ENCODE measurements at regions not wholly inside any gene's neighbourhood (a gene's known extent, or its start where the extent isn't known, plus 50 kb on each side); places are given as distances from the start of the nearest gene placed in this dataset.

DNA sequence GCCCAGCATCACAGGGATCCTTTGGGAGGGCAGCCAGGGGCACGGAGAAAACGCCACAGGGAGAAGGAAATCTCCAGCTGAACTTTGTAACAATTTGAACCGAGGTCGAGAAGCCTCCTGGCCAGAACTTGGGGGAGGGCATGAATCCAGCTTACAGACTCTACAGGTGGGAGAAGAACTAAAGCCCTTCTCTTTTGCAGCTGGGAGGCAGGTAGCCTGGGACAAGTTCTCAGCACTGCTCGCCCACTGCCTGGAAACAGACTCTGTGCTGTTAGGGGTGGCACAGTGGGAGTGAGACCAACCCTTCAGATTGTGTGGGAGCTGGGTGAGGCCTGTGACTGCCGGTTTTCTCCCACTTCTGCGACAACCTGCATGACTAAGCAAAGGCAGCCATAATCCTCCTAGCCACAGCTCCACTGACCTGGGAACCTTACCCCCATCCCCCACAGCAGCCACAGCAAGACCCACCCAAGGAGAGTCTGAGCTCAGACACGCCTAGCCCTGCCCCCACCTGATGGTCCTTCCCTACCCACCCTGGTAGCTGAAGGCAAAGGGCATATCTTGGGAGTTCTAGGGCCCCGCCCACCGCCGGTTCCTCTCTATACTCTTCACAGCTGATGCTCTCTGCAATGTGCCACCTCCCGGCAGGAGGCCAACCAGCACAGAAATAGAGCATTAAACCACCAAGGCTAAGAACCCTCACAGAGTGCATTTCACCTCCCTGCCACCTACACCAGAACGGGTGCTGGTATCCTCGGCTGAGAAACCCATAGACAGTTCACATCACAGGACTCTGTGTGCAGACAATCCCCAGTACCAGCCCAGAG, 136.0 kb upstream of the SIX2 start:
- Mint-ChIP-seq H3K36me3 (ENCODE audit: low read depth) (no peaks in the 10 kb centered on the region), H3K9me3 (no peaks in the 10 kb centered on the region), H3K4me3 (no peak overlapping the region), H3K27me3 (ENCODE audit: low read depth) (peaks cover 49% of the 10 kb centered on the region), H3K27ac (no peak overlapping the region), H3K4me1 (ENCODE audit: low read depth) (no peaks in the 10 kb centered on the region)
- DNase-seq (ENCODE audit: low spot score), result no peak

DNA sequence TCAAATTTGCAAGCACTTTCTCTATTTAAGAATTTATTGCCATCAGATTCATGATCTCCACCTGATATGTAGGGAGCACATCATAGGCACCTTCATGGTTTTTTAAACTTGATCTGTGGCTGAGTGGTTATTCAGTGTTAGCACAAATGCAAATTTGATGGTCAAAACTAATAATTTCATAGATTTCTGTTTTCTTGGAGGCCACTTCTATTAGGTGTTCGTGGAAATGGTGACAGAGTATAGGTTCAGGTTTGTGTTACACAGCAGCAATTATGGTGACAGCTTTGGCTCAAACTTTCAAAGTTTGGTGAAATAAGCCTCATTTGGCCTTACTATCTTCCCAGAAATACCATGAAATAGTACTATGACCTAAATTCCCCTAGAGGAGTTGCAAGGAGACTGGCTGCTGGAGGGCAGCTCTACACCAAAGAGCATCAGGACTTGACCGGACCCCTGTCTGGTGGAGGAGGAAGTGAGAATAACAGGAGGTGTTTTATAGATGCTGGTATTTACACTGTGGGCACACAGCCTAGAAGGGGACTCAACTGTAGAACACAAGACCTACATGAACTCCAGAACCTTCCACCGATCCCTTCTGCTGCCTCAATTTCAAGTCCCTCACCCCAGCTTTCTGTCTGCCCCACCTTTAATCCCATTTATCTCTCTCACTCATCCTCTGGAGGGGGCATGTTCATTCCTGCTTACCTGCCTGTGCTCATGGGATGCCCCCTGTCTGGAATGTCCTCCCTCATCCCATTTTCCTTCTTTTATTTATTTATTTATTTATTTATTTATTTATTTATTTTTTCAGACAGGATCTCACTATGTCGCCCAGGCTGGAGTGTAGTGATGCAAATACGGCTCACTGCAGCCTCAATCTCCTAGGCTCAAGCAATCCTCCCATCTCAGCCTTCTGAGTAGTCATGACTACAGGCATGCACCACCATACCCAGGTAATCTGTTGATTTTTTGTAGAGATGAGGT, 132.9 kb upstream of the SIX2 start:
- no peak overlapping the region for H3K4me3 Mint-ChIP-seq
- peaks cover 38% of the 10 kb centered on the region for H3K27me3 Mint-ChIP-seq (ENCODE audit: low read depth)
- H3K4me1 Mint-ChIP-seq (ENCODE audit: low read depth), result no peaks in the 10 kb centered on the region

GRCh38 chr2:45140675-45141074, 131.4 kb upstream of the SIX2 start:
- Mint-ChIP-seq H3K9me3 (no peaks in the 10 kb centered on the region), H3K27me3 (ENCODE audit: low read depth) (peaks cover 37% of the 10 kb centered on the region), H3K4me1 (ENCODE audit: low read depth) (no peaks in the 10 kb centered on the region), H3K4me3 (no peak overlapping the region), H3K36me3 (ENCODE audit: low read depth) (no peaks in the 10 kb centered on the region), H3K27ac (no peak overlapping the region)
- DNase-seq (ENCODE audit: low spot score), result no peak

More for the DNA sequence above, 132.9 kb upstream of the SIX2 start:
- no peaks in the 10 kb centered on the region for H3K36me3 Mint-ChIP-seq (ENCODE audit: low read depth)
- H3K9me3 Mint-ChIP-seq, result no peaks in the 10 kb centered on the region
- DNase-seq (ENCODE audit: low spot score), result no peak
- no peak overlapping the region for H3K27ac Mint-ChIP-seq

- Mint-ChIP-seq H3K27ac (no peak overlapping the region), H3K4me3 (no peak overlapping the region), H3K4me1 (ENCODE audit: low read depth) (no peaks in the 10 kb centered on the region), H3K9me3 (no peaks in the 10 kb centered on the region), H3K36me3 (ENCODE audit: low read depth) (no peaks in the 10 kb centered on the region), H3K27me3 (ENCODE audit: low read depth) (peaks cover 32% of the 10 kb centered on the region)
- DNase-seq (ENCODE audit: low spot score), result no peak
These were observed 129.7 kb upstream of the SIX2 start for GRCh38 chr2:45138904-45139303.

DNA sequence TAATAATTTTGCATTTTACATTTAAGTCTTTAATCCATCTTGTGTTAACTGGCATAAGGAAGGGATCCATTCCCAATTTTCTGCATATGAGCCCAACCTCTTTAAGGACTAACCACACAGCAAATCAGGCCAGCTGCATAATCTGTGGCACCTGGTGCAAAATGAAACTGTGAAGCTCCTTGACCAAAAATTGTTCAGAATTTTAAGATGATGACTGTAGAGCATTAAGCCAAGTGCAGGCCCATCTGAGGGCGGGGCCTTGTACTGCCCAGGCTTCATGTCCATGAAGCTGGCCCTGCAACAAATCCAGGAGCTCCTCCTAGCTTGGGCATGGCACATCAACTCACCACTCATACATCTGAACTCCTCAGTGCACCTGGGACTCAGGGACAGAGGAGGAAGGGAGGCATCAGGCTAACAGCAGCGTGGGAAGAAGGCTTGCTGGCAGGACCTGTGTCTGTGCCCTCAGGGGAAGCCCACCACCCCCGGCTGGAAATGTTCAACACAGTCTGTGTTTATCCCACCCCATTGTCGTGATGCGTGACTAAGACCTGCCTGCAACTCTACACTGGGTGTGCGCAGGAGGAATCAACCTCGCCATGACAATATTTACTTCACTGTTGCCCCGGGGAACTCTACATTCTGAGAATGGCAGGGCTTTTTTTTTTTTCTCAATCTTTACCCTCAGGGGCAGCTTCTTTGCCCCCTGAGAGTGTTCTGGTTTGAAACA, 128.9 kb upstream of the SIX2 start:
- Mint-ChIP-seq H3K4me3 (no peak overlapping the region), H3K4me1 (ENCODE audit: low read depth) (no peaks in the 10 kb centered on the region), H3K27me3 (ENCODE audit: low read depth) (peaks cover 29% of the 10 kb centered on the region), H3K9me3 (no peaks in the 10 kb centered on the region), H3K27ac (no peak overlapping the region), H3K36me3 (ENCODE audit: low read depth) (no peaks in the 10 kb centered on the region)
- DNase-seq (ENCODE audit: low spot score), result no peak

GRCh38 chr2:45134726-45135125, 125.5 kb upstream of the SIX2 start:
- peaks cover 27% of the 10 kb centered on the region for H3K27me3 Mint-ChIP-seq (ENCODE audit: low read depth)

GRCh38 chr2:45134014-45134413, 124.8 kb upstream of the SIX2 start:
- DNase-seq (ENCODE audit: low spot score), result no peak
- Mint-ChIP-seq H3K27ac (no peak overlapping the region), H3K36me3 (ENCODE audit: low read depth) (no peaks in the 10 kb centered on the region), H3K9me3 (no peaks in the 10 kb centered on the region), H3K4me1 (ENCODE audit: low read depth) (no peaks in the 10 kb centered on the region), H3K27me3 (ENCODE audit: low read depth) (peaks cover 27% of the 10 kb centered on the region), H3K4me3 (no peak overlapping the region)

More at GRCh38 chr2:45134726-45135125, 125.5 kb upstream of the SIX2 start:
- Mint-ChIP-seq H3K9me3 (no peaks in the 10 kb centered on the region), H3K4me3 (no peak overlapping the region), H3K27ac (no peak overlapping the region), H3K4me1 (ENCODE audit: low read depth) (no peaks in the 10 kb centered on the region), H3K36me3 (ENCODE audit: low read depth) (no peaks in the 10 kb centered on the region)
- no peak for DNase-seq (ENCODE audit: low spot score)

GRCh38 chr2:45132551-45132950, 123.3 kb upstream of the SIX2 start:
- Mint-ChIP-seq H3K9me3 (no peaks in the 10 kb centered on the region), H3K27ac (no peak overlapping the region), H3K4me3 (no peak overlapping the region), H3K27me3 (ENCODE audit: low read depth) (peaks cover 23% of the 10 kb centered on the region), H3K4me1 (ENCODE audit: low read depth) (no peaks in the 10 kb centered on the region), H3K36me3 (ENCODE audit: low read depth) (no peaks in the 10 kb centered on the region)
- no peak for DNase-seq (ENCODE audit: low spot score)

- no peaks in the 10 kb centered on the region for H3K36me3 Mint-ChIP-seq (ENCODE audit: low read depth)
- no peak overlapping the region for H3K27ac Mint-ChIP-seq
- H3K9me3 Mint-ChIP-seq, result no peaks in the 10 kb centered on the region
- no peak overlapping the region for H3K4me3 Mint-ChIP-seq
- no peaks in the 10 kb centered on the region for H3K4me1 Mint-ChIP-seq (ENCODE audit: low read depth)
- no peak for DNase-seq (ENCODE audit: low spot score)
- peaks cover 14% of the 10 kb centered on the region for H3K27me3 Mint-ChIP-seq (ENCODE audit: low read depth)
These were observed 122.3 kb upstream of the SIX2 start for GRCh38 chr2:45131587-45131986.

DNA sequence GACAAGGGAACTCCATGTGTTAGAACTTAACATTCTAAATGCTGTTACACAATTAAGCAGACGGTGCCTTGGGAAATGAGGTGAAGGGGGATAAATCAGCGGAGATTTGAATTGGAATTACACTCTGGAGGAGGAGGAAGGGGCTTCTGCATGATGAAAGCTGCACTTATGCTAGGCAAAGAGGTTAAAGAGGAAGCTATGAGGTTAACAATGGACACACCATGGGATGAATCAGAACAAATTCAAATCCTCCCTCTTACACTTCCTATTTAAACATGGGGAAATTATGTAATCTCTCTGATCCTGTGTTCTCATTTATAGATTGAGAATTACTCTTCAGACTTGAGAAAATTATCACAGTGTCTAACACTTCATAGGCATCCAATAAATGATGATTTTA, 121.5 kb upstream of the SIX2 start:
- no peaks in the 10 kb centered on the region for H3K9me3 Mint-ChIP-seq
- no peak overlapping the region for H3K4me3 Mint-ChIP-seq
- no peak overlapping the region for H3K27ac Mint-ChIP-seq

DNA sequence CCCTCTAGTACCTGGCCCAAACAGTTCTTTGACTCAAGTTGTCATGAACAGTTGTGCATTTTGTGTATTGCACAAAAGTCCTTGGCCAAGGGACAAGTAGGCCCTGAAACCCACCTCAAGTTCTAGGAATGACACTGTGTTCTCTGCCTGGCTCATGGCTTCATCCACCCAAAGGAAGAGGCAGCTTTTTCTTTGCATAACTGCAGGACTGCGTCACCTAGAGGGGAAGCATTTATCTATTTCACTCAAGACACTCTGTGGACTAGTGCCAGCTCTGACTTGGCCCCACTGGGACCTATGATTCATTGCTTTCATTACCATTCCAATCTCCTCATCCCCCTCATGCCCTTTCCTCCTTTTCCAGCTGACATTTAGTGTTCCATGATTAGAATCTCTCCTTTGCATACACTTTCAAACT, 119.3 kb upstream of the SIX2 start:
- Mint-ChIP-seq H3K4me1 (ENCODE audit: low read depth) (no peaks in the 10 kb centered on the region), H3K36me3 (ENCODE audit: low read depth) (no peaks in the 10 kb centered on the region), H3K27me3 (ENCODE audit: low read depth) (peaks cover 7% of the 10 kb centered on the region), H3K9me3 (no peaks in the 10 kb centered on the region), H3K27ac (no peak overlapping the region), H3K4me3 (no peak overlapping the region)
- DNase-seq (ENCODE audit: low spot score), result no peak

More for the DNA sequence above, 121.5 kb upstream of the SIX2 start:
- no peaks in the 10 kb centered on the region for H3K36me3 Mint-ChIP-seq (ENCODE audit: low read depth)
- no peaks in the 10 kb centered on the region for H3K4me1 Mint-ChIP-seq (ENCODE audit: low read depth)
- peaks cover 9% of the 10 kb centered on the region for H3K27me3 Mint-ChIP-seq (ENCODE audit: low read depth)
- no peak for DNase-seq (ENCODE audit: low spot score)

DNA sequence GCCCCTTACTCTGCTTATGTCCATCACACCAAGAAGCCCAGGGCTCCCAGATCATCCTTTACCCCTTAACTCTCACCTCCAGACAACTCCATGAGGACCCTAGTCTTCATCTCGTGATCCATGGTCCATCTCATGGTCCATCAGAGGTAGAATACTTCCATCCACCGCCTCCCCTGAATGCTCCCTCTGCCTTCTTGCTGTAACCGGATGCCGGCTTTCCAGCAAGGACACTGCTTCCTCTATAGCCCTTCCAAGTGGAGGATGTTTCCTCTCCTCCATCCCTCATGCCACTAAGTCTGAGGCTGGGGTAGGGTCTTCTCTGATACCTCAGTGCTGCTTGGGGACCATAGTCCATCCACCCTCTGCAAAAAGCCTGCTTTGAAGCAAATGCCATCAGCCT, 118.6 kb upstream of the SIX2 start:
- Mint-ChIP-seq H3K4me3 (no peak overlapping the region), H3K4me1 (ENCODE audit: low read depth) (no peaks in the 10 kb centered on the region), H3K36me3 (ENCODE audit: low read depth) (no peaks in the 10 kb centered on the region), H3K27ac (no peak overlapping the region), H3K9me3 (no peaks in the 10 kb centered on the region), H3K27me3 (ENCODE audit: low read depth) (peaks cover 4% of the 10 kb centered on the region)
- no peak for DNase-seq (ENCODE audit: low spot score)

GRCh38 chr2:45127321-45127720, 118.1 kb upstream of the SIX2 start:
- H3K9me3 Mint-ChIP-seq, result no peaks in the 10 kb centered on the region
- H3K27me3 Mint-ChIP-seq (ENCODE audit: low read depth), result peaks cover 4% of the 10 kb centered on the region
- H3K36me3 Mint-ChIP-seq (ENCODE audit: low read depth), result no peaks in the 10 kb centered on the region
- DNase-seq (ENCODE audit: low spot score), result no peak
- no peak overlapping the region for H3K4me3 Mint-ChIP-seq
- H3K27ac Mint-ChIP-seq, result no peak overlapping the region
- no peaks in the 10 kb centered on the region for H3K4me1 Mint-ChIP-seq (ENCODE audit: low read depth)
